Neural progenitor cell (in vitro differentiated cells): ENCODE measurements at regions not wholly inside any gene's neighbourhood (a gene's known extent, or its start where the extent isn't known, plus 50 kb on each side); places are given as distances from the start of the nearest gene placed in this dataset.

ENCODE experiments used
- DNase-seq: peaks from one replicate; pipeline ENCODE4 v3.0.0-alpha.2; 2016; ENCODE audit warnings: low spot score
- H2AFZ ChIP-seq: fragments of 200-600 bp; sonication (generic); replicated peaks from 2 replicates; pipeline ENCODE4 v1.6.1; 2016; ENCODE audit warnings: antibody characterized with exemption
- H3F3A ChIP-seq: fragments of 200-600 bp; sonication (generic); 2 replicates; pipeline ENCODE4 v1.6.1; 2016; ENCODE audit warnings: antibody characterized with exemption, low read depth
- H3K27ac ChIP-seq: fragments of 200-600 bp; sonication (generic); 2 replicates; pipeline ENCODE4 v1.5.1; 2016; ENCODE audit warnings: mild to moderate bottlenecking
- H3K27me3 ChIP-seq: fragments of 200-600 bp; sonication (generic); 2 replicates; pipeline ENCODE4 v1.6.1; 2016; ENCODE audit warnings: mild to moderate bottlenecking, moderate library complexity
- H3K36me3 ChIP-seq: fragments of 200-600 bp; sonication (generic); 2 replicates; pipeline ENCODE4 v1.5.1; 2016
- H3K4me1 ChIP-seq: fragments of 200-600 bp; sonication (generic); 2 replicates; pipeline ENCODE4 v1.6.1; 2016; ENCODE audit warnings: mixed run types
- H3K4me2 ChIP-seq: fragments of 200-600 bp; sonication (generic); 2 replicates; pipeline ENCODE4 v1.6.1; 2016
- H3K4me3 ChIP-seq: fragments of 200-600 bp; sonication (generic); 2 replicates; pipeline ENCODE4 v1.5.1; 2016
- H3K79me2 ChIP-seq: fragments of 200-600 bp; sonication (generic); 2 replicates; pipeline ENCODE4 v1.6.1; 2016; ENCODE audit warnings: low read depth
- H3K9ac ChIP-seq: fragments of 200-600 bp; sonication (generic); 2 replicates; pipeline ENCODE4 v1.6.1; 2016
- H3K9me3 ChIP-seq: fragments of 200-600 bp; sonication (generic); 2 replicates; pipeline ENCODE4 v1.5.1; 2016; ENCODE audit warnings: low read depth
- H4K20me1 ChIP-seq: fragments of 200-600 bp; sonication (generic); 2 replicates; pipeline ENCODE4 v1.6.1; 2016; ENCODE audit warnings: low read depth
- H3K27ac Mint-ChIP-seq: 3 replicates; pipeline ENCODE4 v1.8.0; 2021; ENCODE audit warnings: mixed read lengths
- H3K27me3 Mint-ChIP-seq: 2 replicates; pipeline ENCODE4 v1.8.0; 2022; ENCODE audit warnings: low read depth, mild to moderate bottlenecking, inconsistent platforms, moderate library complexity, mixed read lengths; ENCODE audit not compliant: insufficient read depth
- H3K36me3 Mint-ChIP-seq: 3 replicates; pipeline ENCODE4 v1.8.0; 2021; ENCODE audit warnings: mixed read lengths
- H3K4me1 Mint-ChIP-seq: 3 replicates; pipeline ENCODE4 v1.8.0; 2021; ENCODE audit warnings: mixed read lengths
- H3K4me3 Mint-ChIP-seq: 3 replicates; pipeline ENCODE4 v1.8.0; 2021; ENCODE audit warnings: mild to moderate bottlenecking, moderate library complexity, mixed read lengths
- H3K9me3 Mint-ChIP-seq: 3 replicates; pipeline ENCODE4 v1.8.0; 2020; ENCODE audit warnings: mixed read lengths
- CTCF ChIP-seq: fragments of 200-600 bp; sonication (generic); IDR thresholded peaks from 2 replicates; pipeline ENCODE4 v1.5.1; 2017; ENCODE audit warnings: antibody characterized with exemption, mild to moderate bottlenecking
- EZH2 ChIP-seq: fragments of 200-600 bp; sonication (generic); IDR thresholded peaks from 2 replicates; pipeline ENCODE4 v1.6.1; 2017; ENCODE audit warnings: antibody characterized with exemption, mild to moderate bottlenecking, moderate library complexity
- EZH2phosphoT487 ChIP-seq: fragments of 200-600 bp; sonication (generic); IDR thresholded peaks from 2 replicates; pipeline ENCODE4 v1.6.1; 2017; ENCODE audit warnings: antibody characterized with exemption

- Histone ChIP-seq H3K4me3 (no peak overlapping the region), H3K27me3 (no peaks in the 10 kb centered on the region), H4K20me1 (no peaks in the 10 kb centered on the region), H3K79me2 (no peaks in the 10 kb centered on the region), H3K27ac (no peak overlapping the region), H3K36me3 (no peaks in the 10 kb centered on the region), H2AFZ (no peak overlapping the region), H3F3A (no peaks in the 10 kb centered on the region), H3K9ac (no peak overlapping the region), H3K4me1 (no peaks in the 10 kb centered on the region), H3K9me3 (no peaks in the 10 kb centered on the region), H3K4me2 (no peak overlapping the region)
- H3K4me3 Mint-ChIP-seq: no peak overlapping the region
- TF ChIP-seq EZH2 (no peak), CTCF (no peak), EZH2phosphoT487 (no peak)
- DNase-seq: no peak
- peaks cover 5% of the 10 kb centered on the region for H3K27me3 Mint-ChIP-seq
- no peak overlapping the region for H3K27ac Mint-ChIP-seq
- peaks cover 8% of the 10 kb centered on the region for H3K4me1 Mint-ChIP-seq
- H3K36me3 Mint-ChIP-seq: no peaks in the 10 kb centered on the region
- peaks cover 11% of the 10 kb centered on the region for H3K9me3 Mint-ChIP-seq
Observed at GRCh38 chr10:33524966-33525365, 190.5 kb upstream of the NRP1 start.

- Mint-ChIP-seq H3K4me3 (no peak overlapping the region), H3K27me3 (peaks cover 5% of the 10 kb centered on the region), H3K27ac (no peak overlapping the region), H3K4me1 (peaks cover 8% of the 10 kb centered on the region), H3K36me3 (no peaks in the 10 kb centered on the region), H3K9me3 (peaks cover 7% of the 10 kb centered on the region)
- no peak for TF ChIP-seq EZH2phosphoT487
- TF ChIP-seq EZH2: no peak
- no peak for TF ChIP-seq CTCF
- H3K4me3 ChIP-seq: no peak overlapping the region
- no peaks in the 10 kb centered on the region for H3K27me3 ChIP-seq
- H3K4me1 ChIP-seq: no peaks in the 10 kb centered on the region
- no peaks in the 10 kb centered on the region for H3K9me3 ChIP-seq
- DNase-seq: no peak
- H3K9ac ChIP-seq: no peak overlapping the region
- H3K36me3 ChIP-seq: no peaks in the 10 kb centered on the region
- no peak overlapping the region for H2AFZ ChIP-seq
- no peak overlapping the region for H3K27ac ChIP-seq
- no peak overlapping the region for H3K4me2 ChIP-seq
- no peaks in the 10 kb centered on the region for H3F3A ChIP-seq
- no peaks in the 10 kb centered on the region for H4K20me1 ChIP-seq
- H3K79me2 ChIP-seq: no peaks in the 10 kb centered on the region
Observed at GRCh38 chr10:33524041-33524440, 189.6 kb upstream of the NRP1 start.

GRCh38 chr10:33523236-33523792 is 188.8 kb upstream of the NRP1 start:
- Histone ChIP-seq H2AFZ (no peak overlapping the region), H3K27ac (no peak overlapping the region), H3K4me1 (no peaks in the 10 kb centered on the region), H3K36me3 (no peaks in the 10 kb centered on the region), H3K4me3 (no peak overlapping the region), H3F3A (no peaks in the 10 kb centered on the region), H3K9ac (no peak overlapping the region), H3K4me2 (no peak overlapping the region), H3K27me3 (no peaks in the 10 kb centered on the region), H3K9me3 (no peaks in the 10 kb centered on the region), H3K79me2 (no peaks in the 10 kb centered on the region), H4K20me1 (no peaks in the 10 kb centered on the region)
- peaks cover 9% of the 10 kb centered on the region for H3K9me3 Mint-ChIP-seq
- no peaks in the 10 kb centered on the region for H3K36me3 Mint-ChIP-seq
- H3K27ac Mint-ChIP-seq: no peak overlapping the region
- TF ChIP-seq EZH2 (no peak), EZH2phosphoT487 (no peak), CTCF (no peak)
- DNase-seq: no peak
- H3K27me3 Mint-ChIP-seq: peaks cover 5% of the 10 kb centered on the region
- H3K4me3 Mint-ChIP-seq: no peak overlapping the region
- peaks cover 8% of the 10 kb centered on the region for H3K4me1 Mint-ChIP-seq
